ENCODE measurements at regions not wholly inside any gene's neighbourhood (a gene's known extent, or its start where the extent isn't known, plus 50 kb on each side); places are given as distances from the start of the nearest gene placed in this dataset.

- Histone ChIP-seq H3K9me3 (no peaks in the 10 kb centered on the region), H3K4me3 (no peak overlapping the region), H3K27me3 (no peaks in the 10 kb centered on the region), H3K36me3 (no peaks in the 10 kb centered on the region), H3K27ac (no peak overlapping the region), H3K4me1 (no peaks in the 10 kb centered on the region)
- 71 to 72% methylated on average over 6 of the region's 6 CpGs for WGBS, 2 donors
- no peak for TF ChIP-seq POLR2A (IDR thresholded peaks at IDR 0.05)
- no peak for TF ChIP-seq EP300 (IDR thresholded peaks at IDR 0.05)
- TF ChIP-seq CTCF (IDR thresholded peaks at IDR 0.05): no peak
- no peak for TF ChIP-seq POLR2AphosphoS5 (IDR thresholded peaks at IDR 0.05)
- DNase-seq (no peak), ATAC-seq (ENCODE audit: low FRiP score in 2 of 2) (no peak)
Observed at GRCh38 chr9:109599711-109600110, 101.6 kb upstream of the PTPN3 start.

- no peaks in the 10 kb centered on the region for H3K9me3 ChIP-seq
- DNase-seq: no peak
- H3K4me3 ChIP-seq: no peak overlapping the region
- TF ChIP-seq CTCF (IDR thresholded peaks at IDR 0.05) (no peak), POLR2AphosphoS5 (IDR thresholded peaks at IDR 0.05) (no peak), POLR2A (IDR thresholded peaks at IDR 0.05) (no peak), EP300 (IDR thresholded peaks at IDR 0.05) (no peak)
- no peaks in the 10 kb centered on the region for H3K4me1 ChIP-seq
- ATAC-seq (ENCODE audit: low FRiP score in 2 of 2): no peak
- no peak overlapping the region for H3K27ac ChIP-seq
- H3K36me3 ChIP-seq: no peaks in the 10 kb centered on the region
- 44 to 57% methylated on average over 2 of the region's 2 CpGs for WGBS, 2 donors
- no peaks in the 10 kb centered on the region for H3K27me3 ChIP-seq
Observed at GRCh38 chr9:109600142-109600541, 102.0 kb upstream of the PTPN3 start.

- no peaks in the 10 kb centered on the region for H3K27me3 ChIP-seq
- H3K4me1 ChIP-seq: no peaks in the 10 kb centered on the region
- DNase-seq (no peak), ATAC-seq (ENCODE audit: low FRiP score in 2 of 2) (no peak)
- no peaks in the 10 kb centered on the region for H3K9me3 ChIP-seq
- no peaks in the 10 kb centered on the region for H3K36me3 ChIP-seq
- TF ChIP-seq POLR2AphosphoS5 (IDR thresholded peaks at IDR 0.05) (no peak), EP300 (IDR thresholded peaks at IDR 0.05) (no peak), POLR2A (IDR thresholded peaks at IDR 0.05) (no peak), CTCF (IDR thresholded peaks at IDR 0.05) (no peak)
- WGBS, 2 donors: 91 to 95% methylated on average over 1 of the region's 1 CpG
- H3K27ac ChIP-seq: no peak overlapping the region
- H3K4me3 ChIP-seq: no peak overlapping the region
Observed at GRCh38 chr9:109601181-109601580, 103.1 kb upstream of the PTPN3 start.

GRCh38 chr9:109602987-109603386 lies 104.9 kb upstream of the PTPN3 start:
- DNase-seq (no peak), ATAC-seq (ENCODE audit: low FRiP score in 2 of 2) (no peak)
- Histone ChIP-seq H3K9me3 (no peaks in the 10 kb centered on the region), H3K27me3 (no peaks in the 10 kb centered on the region), H3K27ac (no peak overlapping the region), H3K36me3 (no peaks in the 10 kb centered on the region), H3K4me1 (no peaks in the 10 kb centered on the region), H3K4me3 (no peak overlapping the region)
- TF ChIP-seq EP300 (IDR thresholded peaks at IDR 0.05) (no peak), CTCF (IDR thresholded peaks at IDR 0.05) (no peak), POLR2A (IDR thresholded peaks at IDR 0.05) (no peak), POLR2AphosphoS5 (IDR thresholded peaks at IDR 0.05) (no peak)
- WGBS, 2 donors: 77 to 82% methylated on average over 4 of the region's 4 CpGs

GRCh38 chr9:109604131-109604530 lies 106.0 kb upstream of the PTPN3 start:
- Histone ChIP-seq H3K4me3 (no peak overlapping the region), H3K36me3 (no peaks in the 10 kb centered on the region), H3K4me1 (no peaks in the 10 kb centered on the region), H3K9me3 (no peaks in the 10 kb centered on the region), H3K27ac (no peak overlapping the region), H3K27me3 (no peaks in the 10 kb centered on the region)
- ATAC-seq (ENCODE audit: low FRiP score in 2 of 2) (no peak), DNase-seq (no peak)
- 67 to 79% methylated on average over 6 of the region's 6 CpGs for WGBS, 2 donors
- TF ChIP-seq EP300 (IDR thresholded peaks at IDR 0.05): no peak
- no peak for TF ChIP-seq POLR2A (IDR thresholded peaks at IDR 0.05)
- TF ChIP-seq CTCF (IDR thresholded peaks at IDR 0.05): no peak
- TF ChIP-seq POLR2AphosphoS5 (IDR thresholded peaks at IDR 0.05): no peak
